HL-60/S4 treated with phorbol 12-myristate 13-acetate at 8.2 ng/mL for 4 days and 3 days (cell line): ENCODE measurements at regions not wholly inside any gene's neighbourhood (a gene's known extent, or its start where the extent isn't known, plus 50 kb on each side); places are given as distances from the start of the nearest gene placed in this dataset.

ENCODE experiments used
- in situ Hi-C: fragments of 300-500 bp; cut with MboI; formaldehyde crosslinking; loops from 2 replicates; pipeline ENCODE4 v1.15.0; 2022; ENCODE audit warnings: low sequenced_read_pairs

- in situ Hi-C loops, result no loop called here
Measured at GRCh38 chr7:130909161-130909836, 175.3 kb upstream of the KLF14 start.

- in situ Hi-C loops, result no loop called here
Measured at GRCh38 chr7:130909881-130910672, 176.1 kb upstream of the KLF14 start.

GRCh38 chr7:130910949-130911944 is 177.2 kb upstream of the KLF14 start:
- in situ Hi-C loops, result no loop called here

DNA sequence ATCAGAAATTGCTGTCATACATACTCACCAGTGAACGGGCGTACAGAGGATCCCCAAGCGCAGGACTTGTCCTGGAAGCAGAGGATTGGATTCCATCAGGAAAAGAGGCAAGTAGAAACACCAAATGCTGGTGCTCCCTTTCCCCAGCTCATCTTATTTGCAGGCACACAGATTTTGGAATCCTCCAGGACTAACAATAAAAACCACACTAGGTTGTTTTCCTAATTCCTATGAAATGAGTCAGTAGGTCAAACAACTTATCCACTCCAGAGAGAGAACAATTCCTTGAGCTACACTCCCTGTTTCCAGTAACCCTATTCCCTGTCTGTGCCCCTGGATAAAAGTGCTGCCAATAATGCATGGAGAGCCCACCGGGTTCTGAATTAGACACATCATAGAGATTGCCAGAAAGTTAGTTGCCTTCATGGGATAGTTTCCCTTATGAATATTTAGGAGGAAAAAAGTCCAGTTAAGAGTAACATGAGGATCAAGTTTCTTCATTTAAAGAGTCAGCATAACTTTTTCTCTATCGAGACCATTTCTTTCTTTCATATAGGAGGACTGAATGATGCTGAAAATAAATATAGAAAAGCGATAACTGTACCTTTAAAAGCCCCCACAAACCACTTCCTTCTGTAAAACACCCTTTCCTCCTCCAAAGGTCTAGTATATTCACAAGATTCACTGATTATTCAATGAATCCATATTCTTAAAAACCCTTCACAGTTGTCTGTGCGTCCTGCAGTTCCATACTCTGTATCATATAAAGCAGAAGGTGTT is 178.3 kb upstream of the KLF14 start:
- in situ Hi-C loops, result no loop called here

- in situ Hi-C loops, result no loop called here
Measured at GRCh38 chr7:130912862-130913638, 179.0 kb upstream of the KLF14 start.

DNA sequence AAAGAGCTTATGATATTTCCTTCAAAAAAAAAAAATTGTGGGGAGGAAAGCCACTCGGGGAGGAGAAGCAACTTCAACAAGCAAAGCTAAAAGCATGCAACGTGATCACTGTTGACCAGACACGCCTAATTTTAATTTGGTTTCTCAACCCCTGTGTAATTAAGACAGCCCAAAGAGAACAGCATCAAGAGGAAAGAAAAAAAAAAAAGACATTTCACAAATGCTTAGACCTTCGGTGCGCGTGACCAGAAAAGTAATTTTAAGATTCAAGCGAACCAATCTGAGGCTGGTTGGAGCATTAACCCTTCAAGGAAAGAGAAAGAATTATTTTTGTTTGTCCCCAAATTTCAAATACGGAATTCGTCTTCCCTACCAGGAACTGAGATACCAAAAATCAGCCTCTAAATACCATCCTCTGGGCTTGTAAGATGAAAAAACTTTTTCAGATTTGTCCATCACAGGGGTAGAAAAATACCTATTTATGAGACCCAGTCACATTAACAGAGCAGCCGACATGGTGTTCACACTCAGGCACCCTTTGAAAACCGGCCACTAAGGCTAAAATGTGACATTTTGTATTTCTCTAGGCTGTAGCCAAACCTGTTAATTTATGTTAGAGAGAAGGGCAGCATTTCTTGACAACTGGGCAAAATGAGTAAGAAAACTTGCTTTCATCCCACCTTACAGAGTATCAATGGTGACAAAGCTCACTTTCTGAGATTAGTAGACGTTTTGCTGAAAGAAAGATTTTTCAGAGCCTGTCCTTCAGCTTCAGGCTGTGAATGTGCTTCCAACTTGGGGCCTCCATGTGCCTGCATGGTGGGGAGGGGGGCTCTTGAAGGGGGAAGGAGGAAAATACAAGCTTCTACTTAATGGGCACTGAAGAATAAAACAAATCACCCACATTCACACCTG is 179.9 kb upstream of the KLF14 start:
- in situ Hi-C loops, result no loop called here

DNA sequence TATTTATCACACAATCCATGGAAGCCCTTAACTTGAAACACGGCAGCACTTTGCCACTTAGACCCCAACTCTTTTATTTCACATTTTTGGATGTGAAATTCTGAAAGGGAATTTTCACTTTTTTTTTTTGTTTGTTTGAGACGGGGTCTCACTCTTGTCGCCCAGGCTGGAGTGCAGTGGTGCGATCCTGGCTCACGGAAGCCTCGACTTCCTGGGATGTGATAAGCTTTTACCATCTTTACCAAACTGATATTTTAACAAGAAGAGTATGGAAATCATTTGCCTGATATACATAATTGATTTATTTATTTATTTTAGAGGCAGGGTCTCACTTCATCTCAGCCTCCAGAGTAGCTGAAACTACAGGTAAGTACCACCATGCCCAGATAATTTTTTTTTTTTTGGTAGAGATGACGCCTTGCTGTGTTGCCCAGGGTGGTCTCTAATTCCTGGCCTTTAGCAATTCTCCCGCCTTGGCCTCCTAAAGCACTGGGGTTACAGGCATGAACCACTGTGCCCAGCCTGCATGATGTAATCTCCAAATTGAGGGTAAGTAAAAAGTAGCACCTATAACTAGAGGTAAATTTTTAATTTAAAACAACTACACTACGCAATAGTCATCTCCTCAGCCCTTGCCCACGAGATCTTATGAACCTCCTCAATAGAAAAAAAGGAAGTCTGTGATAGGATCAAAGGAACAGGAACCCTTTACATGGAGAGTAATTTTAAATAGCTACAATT is 180.7 kb upstream of the KLF14 start:
- in situ Hi-C loops, result no loop called here

DNA sequence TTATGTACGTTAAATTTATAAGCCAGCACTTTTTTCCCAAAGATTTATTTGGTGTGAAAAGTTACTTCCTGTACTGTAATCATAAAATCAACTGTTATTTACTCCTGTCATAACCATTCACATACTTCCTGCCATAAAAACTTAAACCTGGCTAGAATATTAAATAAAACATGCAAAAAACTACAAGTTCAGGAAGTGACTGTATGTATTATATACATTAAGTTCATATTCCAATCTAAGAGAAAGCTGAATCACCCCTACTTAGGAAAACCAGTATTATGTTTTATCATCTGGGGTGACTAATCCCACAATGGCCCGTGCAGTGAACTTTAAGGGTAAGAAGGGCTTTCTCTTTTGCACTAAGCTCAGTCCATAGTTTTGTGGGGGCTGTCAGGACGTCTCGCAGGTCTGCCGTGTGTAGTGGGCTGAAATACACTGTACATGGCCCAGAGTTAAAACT is 183.7 kb upstream of the KLF14 start:
- in situ Hi-C loops, result no loop called here

- in situ Hi-C loops, result no loop called here
Measured at GRCh38 chr7:130918129-130919052, 184.4 kb upstream of the KLF14 start.

DNA sequence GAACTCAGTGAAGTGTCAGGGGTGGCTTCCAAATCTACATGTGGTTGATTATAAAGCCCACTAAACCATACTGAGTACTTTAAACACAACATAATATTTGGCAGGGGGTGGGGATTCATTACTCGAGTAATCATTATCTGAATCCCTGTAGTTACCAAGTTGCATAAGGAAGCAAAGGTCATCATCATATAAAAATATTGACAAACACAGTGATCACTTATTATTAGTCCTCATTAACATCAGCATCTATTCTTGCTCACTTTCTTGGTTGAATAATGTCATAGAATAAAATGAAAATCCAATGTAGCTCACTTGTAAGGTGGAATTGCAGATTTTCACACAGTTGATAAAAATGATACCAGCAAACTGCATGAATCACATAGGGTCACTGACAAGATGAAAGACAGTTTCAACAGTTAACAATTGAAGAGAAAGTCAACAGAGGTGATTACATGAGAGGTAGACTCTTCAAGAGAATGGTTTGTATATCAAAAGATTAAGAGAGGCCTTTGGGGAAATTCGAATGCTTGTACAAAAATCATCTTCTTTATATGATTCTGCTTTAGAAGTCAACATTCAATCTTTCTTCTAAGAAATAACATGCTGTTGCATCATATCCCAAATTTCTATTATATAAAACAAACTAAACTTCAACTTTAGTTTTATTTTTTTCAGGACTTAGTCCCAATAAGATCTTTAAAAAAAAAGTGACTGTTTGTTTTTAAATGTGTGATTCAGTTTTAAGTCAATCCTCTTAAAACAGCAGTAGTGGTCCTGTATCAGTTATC is 185.5 kb upstream of the KLF14 start:
- in situ Hi-C loops, result no loop called here

DNA sequence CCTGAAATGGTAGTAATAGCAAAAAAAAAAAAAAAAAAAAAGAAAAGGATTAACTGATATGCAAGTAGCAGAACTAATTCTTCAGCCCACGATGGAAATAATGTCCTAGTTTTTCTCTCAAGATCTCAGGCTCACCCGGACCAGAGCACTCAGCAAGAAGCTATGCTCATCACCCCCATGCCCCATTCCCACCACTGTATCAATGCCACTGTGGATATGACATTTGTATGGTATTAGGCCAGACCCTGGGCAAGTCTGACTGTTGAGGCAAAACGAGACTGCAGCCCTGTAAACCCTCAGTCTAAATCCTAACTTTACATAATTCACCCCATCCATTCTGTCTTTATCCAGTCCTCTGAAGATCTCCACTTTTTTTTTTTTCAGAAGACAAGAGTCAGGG is 186.1 kb upstream of the KLF14 start:
- in situ Hi-C loops, result no loop called here

DNA sequence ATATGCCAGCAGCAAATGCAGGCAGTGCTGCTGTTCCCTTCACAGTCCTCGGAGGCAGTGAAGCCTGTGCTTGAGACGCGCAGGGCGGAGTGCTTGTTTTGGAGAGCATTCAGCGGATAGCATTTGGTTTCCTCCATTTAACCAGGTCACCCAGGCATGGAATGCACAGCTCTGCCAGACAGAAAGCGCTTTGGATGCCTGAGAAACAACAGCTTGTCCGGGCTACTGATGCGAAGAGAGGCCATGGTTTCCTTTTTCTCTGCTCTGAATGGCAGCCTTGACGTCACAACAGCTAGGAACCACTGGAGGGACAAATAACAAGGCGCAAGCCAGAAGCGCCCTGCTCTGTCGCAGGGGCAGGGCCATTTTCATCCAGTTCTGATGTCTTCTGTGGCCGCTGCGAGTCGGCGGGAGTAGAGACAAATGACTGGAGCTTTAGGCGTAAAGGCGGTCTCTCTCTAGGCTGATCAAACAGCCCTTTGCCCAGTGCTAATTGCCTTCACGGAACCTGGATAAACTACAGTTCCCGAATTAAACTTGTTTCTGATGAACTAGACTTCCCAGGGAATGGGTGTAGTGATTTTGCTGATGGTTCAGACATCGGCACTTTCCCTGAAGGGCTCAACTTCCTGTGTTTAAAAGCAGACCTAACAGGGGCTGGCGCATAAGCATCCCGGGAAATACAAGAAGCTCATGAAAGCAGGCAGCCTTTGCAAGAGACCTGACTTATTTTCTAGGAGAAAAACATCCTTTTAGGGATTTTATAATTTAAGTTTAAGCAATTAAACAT is 187.6 kb upstream of the KLF14 start:
- in situ Hi-C loops, result no loop called here

- in situ Hi-C loops, result no loop called here
Measured at GRCh38 chr7:130922206-130923112, 188.5 kb upstream of the KLF14 start.

DNA sequence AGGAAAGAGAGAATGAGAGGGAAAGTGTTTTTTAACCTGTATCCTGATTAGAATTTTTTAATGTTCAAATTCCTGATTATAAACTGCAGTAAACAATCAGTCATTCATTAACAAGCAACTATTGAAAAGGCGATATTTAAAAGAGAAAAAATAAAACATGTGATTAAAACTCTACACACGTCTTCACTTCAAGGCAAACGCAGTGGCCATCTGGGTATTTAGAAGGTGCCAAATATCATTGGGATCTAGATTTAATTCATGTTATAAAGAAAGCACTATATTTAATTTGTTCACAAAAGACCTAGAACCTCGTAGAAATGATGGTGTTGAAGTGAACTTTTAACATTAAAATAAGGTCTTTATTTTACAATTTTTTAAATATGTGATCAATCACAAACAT is 189.4 kb upstream of the KLF14 start:
- in situ Hi-C loops, result no loop called here
